Right ventricle myocardium inferior (tissue), 1 donor: ENCODE measurements at regions not wholly inside any gene's neighbourhood (a gene's known extent, or its start where the extent isn't known, plus 50 kb on each side); places are given as distances from the start of the nearest gene placed in this dataset.

ENCODE experiments used
- ATAC-seq: fragments of 200-7000 bp; cut with Tn5 transposase; one replicate; pipeline ENCODE4 v1.9.1; 2020; ENCODE audit warnings: mild to moderate bottlenecking, moderate library complexity
- DNase-seq: peaks from one replicate; pipeline ENCODE4 v3.0.0; 2021; ENCODE audit errors: missing footprints
- intact Hi-C: fragments of 100-400 bp; cut with DNase I; formaldehyde crosslinking; loops from one replicate; pipeline ENCODE4 v1.11.0; 2022
- donor health status: DM: no; HTN: yes; CAD: no; lungs with severe emphysema.

DNA sequence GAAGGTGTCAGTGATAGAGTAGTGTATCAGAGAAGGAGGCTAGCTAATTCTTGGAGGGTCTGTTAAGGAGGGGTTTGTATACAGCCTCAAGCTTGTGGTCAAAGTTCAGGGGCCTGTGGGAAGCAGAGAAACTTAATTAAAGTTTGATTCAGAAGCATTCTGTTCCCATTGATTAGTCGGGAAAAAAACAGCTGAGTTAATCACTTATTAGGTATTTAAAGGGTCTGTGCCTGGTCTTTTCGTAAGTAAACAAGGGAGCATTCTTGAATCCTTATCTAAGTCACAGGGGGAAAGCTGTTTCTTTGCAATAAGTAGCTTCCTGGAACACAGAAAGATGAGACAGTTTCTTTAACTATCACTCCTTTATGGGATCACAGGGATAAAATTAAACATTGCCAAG lies 492.1 kb downstream of the PCDH10 start:
- DNase-seq (no peak), ATAC-seq (no peak)
- intact Hi-C loops: no loop called here

DNA sequence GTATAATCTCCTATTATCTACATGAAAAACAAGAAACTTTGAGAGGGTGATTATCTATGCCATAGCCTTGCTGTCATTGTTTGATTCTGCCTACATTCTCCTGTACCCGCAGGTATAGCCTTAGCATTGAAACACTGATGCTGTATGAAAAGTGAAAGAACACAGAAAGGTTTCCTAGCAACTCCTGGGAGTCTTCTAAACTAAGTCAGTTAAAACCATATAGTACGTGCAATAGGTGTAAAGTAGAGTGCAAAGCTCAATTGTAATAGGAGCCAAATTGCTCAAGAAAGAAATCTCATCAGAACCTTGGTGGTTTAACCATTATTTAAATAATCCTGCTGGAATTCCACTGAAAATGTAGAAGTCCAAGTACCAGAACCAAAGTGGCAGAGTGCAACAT lies 489.7 kb downstream of the PCDH10 start:
- no peak for ATAC-seq
- intact Hi-C loops: no loop called here
- no peak for DNase-seq

DNA sequence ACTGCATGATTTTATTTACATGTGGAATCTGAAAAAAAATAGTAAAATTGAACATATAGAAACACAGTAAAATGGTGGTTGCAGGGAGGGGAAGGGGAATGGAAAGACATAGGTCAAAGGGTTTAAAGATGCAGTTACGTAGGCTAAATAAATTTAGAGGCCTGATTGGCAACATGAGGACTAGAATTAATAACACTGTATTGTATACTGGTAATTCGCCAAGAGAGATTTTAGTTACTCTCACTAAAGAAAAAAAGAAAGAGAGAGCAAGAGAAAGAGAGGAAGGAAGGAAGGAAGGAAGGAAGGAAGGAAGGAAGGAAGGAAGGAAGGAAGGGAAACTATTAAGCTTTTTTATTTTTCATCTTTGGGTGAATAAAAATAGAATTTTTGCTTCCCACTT lies 488.1 kb downstream of the PCDH10 start:
- DNase-seq (no peak), ATAC-seq (no peak)
- intact Hi-C loops: no loop called here

DNA sequence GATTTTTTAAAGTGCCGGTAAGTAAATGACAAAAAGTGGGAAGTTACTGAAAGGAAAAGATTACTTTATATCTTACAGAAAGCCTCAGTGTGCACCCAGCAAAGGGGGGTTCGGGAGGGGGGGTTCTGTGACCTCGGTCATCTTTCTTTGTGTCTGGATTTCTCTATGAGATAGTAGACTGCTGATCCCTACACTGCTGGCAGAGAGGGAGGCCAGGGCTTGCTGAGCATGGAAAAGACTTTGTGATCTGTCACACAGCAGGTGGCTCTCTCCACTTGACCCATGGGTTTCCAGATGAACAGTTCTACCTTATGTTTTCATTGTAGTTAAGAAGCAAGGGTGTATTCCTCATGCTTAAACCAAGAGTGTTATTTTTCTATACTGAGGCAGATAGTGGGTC lies 475.6 kb downstream of the PCDH10 start:
- no peak for DNase-seq
- intact Hi-C loops: no loop called here
- no peak for ATAC-seq

DNA sequence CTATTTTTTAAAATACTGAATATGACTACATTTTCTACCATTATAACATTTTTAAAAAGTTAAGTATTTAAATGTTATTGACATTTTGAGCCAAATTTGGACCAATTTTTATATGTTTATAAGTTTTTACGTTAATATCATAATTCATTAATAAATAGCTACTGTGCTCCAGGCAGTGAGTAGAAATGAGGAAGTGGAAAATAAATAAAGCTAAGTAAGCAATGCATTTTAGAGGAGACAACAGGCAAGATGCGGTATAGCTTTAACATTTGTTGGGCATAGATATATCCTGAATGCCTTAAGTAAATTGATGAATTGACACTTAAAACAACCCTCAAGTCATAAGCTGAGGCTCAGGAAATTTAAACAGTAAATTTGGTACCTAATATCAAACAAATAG lies 474.8 kb downstream of the PCDH10 start:
- DNase-seq (no peak), ATAC-seq (no peak)
- intact Hi-C loops: no loop called here

DNA sequence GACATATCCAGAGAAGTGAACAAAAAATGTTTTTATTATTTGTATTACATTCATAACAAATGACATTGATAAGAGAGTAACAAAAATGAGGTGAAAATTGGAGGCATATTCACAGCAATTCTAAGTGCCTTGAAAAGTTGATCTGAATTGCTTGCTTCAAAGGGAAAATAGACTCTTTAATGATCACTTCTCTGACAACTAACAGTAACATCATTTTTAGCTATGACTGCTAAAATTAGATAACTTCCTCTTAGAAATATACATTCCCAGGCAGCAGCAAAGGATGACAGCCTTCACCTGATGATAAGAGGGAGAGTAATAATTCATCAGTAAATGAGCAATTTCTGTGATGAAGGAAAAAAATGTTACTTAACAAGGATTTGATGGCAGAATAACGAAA lies 472.5 kb downstream of the PCDH10 start:
- no peak for DNase-seq
- intact Hi-C loops: no loop called here
- ATAC-seq: no peak

DNA sequence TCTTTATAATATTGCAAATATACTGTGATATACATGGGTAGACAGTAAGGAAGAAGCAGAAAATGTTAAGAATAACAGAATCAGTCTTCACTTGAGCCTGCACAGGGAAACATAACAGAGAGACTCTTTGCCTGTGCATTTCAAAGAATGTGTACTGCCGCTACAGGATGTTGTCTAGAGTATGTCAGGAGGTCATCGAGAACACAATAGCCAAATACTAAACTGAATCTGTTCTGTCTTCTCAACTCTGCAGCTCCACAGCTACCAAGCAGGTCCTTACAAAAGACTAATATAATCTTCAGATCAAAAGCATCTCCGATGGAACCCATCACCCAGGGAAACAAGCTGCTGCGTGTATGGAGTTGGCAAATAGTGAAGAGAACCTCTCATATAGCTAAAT lies 471.5 kb downstream of the PCDH10 start:
- no peak for DNase-seq
- no peak for ATAC-seq
- intact Hi-C loops: no loop called here

DNA sequence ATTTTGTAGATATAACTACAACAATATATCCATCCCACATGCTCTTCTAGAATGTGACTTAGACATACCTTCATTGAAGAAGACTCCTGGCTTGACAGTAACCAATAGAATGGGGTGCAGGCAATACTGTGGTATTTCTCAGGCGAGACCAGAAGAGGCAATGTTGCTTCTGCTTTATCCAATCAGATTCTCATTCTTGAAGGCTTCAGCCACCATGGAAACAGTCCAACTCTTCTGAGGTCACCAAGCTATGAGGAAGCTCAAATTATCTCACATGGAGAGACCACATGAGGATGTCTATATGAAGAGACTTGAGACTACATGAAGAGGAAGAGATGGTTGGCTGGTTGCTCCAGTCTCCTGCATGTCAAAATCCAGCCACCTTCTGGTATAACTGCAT lies 469.9 kb downstream of the PCDH10 start:
- intact Hi-C loops: no loop called here
- no peak for ATAC-seq

DNA sequence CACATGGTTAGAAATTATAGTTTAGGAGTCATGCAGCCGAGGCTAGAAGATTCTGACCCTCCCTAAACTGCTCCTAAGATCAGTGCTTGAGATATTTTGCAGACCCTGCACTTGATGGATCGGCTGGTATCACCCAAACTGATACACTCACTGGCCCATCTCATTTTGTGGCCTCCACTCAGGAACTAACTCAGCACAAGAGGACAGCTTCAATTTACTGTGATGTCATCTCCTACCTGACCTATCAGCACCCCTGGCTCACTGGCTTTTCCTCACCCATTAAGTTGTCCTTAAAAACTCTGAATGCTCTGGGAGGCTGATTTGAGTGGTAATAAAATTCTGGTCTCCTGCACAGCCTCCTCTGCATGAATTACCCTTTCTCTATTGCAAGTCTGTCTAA lies 450.9 kb downstream of the PCDH10 start:
- ATAC-seq (no peak), DNase-seq (no peak)
- intact Hi-C loops: no loop called here

More for the DNA sequence above, 469.9 kb downstream of the PCDH10 start:
- DNase-seq: no peak

DNA sequence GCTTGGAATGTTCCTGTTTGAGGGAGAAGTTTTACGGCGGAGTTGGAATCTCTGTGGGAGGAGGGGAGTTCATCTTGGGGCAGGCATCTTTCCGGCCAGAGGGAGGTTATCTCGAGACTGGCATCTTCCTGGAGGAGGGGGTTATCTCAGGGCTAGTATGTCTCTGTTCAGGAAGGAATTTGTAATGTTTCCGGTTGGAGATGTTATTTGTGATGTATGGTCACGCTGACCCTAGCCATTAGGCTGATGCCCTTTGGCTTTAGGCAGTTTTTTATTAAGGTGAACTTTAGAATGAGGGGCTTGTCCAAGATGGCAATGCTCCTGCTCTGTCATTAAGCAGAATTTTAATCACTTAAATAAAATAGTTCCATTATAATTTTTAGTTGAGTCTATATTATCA lies 449.7 kb downstream of the PCDH10 start:
- intact Hi-C loops: no loop called here
- no peak for DNase-seq
- ATAC-seq: no peak

DNA sequence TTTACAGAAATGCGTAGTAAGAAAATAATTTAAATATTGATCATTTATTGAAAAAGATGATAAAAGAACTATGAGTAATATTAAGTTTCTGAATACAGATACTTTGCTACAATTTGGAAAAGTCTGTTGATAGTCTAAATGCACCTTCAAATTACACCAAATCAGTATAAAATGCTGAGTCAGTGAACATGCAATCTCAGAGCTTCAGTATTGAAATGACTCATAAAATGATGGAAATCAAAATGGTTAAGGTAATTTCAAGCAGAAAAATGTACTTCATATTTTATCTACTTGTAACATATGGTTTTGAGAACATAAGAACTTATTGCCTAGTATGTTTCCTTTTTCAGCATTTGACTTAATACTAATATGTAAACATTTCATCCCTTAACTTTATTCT lies 448.2 kb downstream of the PCDH10 start:
- intact Hi-C loops: no loop called here
- no peak for DNase-seq
- ATAC-seq: no peak

DNA sequence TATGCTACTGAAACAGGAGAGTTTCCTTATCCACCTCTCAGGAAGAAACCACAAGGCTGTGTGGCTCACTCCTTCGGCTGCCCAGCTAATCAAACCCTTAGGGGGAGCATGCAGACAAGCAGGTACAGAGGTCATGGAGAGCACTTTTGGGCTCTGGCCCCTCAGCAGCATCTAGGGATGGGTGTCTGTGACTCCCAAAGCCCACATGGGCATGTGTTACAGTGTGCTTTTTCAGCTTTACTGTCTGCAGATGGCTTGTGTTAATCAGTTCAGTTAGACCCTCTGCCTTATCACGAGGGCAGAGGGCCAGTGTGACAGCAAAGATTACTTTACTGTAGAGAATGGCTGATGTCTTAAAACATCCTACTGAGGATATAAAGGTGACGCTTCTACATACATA lies 447.4 kb downstream of the PCDH10 start:
- intact Hi-C loops: no loop called here
- ATAC-seq (no peak), DNase-seq (peak; percentile 22)

DNA sequence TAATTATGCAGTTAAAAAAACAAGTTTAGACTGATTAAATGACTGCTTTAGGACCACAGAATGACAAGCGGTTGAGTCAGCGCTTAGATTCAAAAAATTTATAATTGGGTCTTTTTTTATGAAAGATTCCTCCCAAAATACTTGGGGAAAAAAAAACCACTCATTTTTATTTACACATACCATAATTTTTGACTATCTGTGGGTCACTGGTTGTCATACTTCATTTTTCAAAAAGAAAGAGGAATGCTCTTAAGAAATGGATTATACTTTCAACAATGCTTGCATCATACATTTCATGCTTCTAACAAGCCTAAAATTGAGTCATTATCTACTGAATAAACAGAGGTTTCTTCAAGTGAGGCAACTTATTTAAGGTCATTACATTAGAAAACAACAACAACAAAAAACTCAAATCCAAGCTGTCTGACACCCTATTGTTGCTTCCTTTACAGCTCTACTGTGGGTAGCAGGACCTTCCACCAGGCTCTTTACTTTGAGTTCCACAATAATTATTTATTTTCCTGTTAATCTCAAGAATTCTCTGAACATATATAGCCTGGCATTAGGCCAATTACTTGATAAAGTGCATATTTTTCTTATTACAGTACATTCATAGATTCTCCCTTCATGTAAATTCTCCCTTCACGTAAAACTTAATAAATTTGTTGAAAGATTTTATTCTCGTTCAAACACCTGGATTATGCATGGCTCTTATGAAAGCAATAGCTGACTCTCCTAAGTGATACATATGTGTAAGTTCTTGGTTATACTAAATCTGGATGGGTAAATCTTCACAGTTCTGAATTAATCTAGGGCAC lies 445.5 kb downstream of the PCDH10 start:
- intact Hi-C loops: no loop called here
- ATAC-seq (no peak), DNase-seq (no peak)

DNA sequence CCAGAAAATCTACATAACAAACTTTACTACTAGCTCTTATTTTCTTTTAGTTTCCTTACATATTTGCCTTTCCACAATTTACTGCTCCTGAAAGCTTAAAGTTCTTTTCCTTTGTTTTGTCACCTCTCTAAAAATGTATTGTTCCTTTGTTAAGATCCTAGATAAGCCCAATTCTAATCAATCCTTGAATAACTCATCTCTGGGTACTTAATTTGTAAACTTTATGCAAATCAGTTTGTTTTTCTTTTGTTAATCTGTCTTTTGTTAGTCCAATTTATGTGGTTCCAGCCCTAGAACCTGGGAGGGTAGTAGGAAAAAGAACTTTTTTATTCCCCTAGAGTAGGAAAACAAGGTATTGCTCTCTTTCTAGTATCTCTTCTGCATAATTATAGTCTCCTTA lies 444.7 kb downstream of the PCDH10 start:
- ATAC-seq (no peak), DNase-seq (no peak)
- intact Hi-C loops: no loop called here

DNA sequence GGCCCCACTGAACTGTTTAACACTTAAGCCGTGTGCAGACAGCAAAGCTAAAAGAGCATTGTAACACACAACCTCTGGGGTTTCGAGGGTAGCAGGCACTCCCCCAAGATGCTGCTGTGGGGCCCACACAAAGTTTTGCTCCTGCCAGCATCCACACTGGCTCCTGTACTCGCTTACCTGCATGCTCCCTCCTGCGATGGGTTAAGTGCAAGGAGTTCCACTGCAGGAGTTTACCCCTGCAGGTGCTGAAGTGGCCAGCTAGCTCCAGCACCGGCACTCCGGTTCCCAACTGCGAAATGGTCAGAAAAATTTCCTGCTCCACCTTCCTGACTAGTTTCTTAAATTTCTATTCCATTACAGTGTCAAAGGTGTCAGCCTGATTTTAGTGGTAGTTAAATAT lies 443.5 kb downstream of the PCDH10 start:
- DNase-seq: no peak
- ATAC-seq: no peak
- intact Hi-C loops: no loop called here

DNA sequence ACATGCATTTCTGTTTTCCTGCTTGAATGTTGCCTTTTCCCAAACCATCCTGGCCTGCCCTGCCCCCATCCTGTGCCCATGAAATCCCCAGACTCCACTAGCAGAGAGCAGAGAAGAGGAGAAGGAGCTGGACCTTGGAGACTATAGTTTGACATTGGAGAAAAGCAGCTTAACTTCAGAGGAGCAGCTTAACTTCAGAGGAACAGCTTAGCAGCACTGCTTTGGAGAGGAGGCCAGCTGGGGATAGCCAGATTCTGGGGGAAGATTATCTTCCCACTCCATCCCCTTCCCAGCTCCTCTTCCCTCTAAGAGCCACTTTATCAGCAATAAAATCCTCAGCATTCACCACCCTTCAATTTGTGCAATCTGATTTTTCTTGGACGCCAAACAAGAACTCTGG lies 443.0 kb downstream of the PCDH10 start:
- ATAC-seq: no peak
- intact Hi-C loops: no loop called here
- DNase-seq: no peak

DNA sequence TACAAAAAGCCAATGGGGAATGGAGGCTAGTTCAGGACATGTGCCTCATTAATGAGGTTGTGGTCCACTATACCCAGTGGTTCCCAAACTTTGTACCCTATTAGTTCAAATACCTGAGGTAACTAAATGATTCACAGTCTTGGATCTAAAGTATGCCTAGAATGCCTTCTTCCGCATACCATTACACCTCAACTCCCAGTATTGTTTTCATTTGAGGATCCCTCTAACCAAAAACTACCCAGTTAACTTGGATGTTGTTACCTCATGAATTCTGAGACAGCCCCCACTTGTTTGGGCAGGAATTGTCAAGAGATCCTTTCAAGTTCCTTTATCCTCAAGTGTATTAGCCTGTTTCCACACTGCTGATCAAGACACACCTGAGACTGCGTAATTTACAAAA lies 439.2 kb downstream of the PCDH10 start:
- no peak for DNase-seq
- intact Hi-C loops: no loop called here
- no peak for ATAC-seq

DNA sequence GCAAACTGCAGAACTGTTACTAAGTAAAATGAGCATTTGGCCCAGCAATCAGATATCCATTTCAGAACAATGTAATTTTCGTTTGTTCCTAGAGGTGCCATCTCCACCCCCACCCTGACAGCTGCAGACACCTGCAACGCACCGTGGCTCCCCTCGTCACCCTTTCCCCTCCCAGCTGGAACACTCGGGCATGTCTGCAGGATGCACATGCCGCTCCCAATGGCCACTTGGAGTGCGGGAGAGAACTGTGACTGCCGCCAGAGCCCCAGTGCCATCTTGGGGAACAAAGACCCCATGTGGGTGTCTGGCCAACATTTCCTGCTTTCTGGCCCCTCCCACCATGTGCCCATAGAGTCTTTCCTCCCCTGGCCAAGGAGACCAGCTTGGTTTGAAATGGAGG lies 436.2 kb downstream of the PCDH10 start:
- no peak for ATAC-seq
- intact Hi-C loops: no loop called here
- DNase-seq: peak; percentile 14

DNA sequence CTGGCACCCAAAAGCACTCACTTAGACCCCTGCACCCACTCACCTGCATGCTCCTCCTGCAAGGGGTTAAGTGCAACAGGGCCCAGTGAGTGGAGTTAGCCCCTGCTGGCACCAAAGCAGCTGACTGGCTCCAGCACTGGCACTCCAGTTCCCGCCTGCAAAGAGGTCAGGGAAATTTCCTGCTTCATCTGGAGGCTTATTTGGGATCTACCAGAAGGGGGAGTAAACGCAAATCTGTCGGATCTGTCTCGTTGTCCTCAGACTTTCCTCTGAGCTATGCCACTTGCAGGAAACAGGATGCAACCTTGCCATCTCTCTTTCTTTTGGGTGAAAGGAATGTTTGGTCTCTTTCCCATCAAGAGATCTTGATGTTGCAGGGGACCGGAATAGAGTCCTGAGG lies 435.6 kb downstream of the PCDH10 start:
- intact Hi-C loops: no loop called here
- ATAC-seq (no peak), DNase-seq (no peak)

DNA sequence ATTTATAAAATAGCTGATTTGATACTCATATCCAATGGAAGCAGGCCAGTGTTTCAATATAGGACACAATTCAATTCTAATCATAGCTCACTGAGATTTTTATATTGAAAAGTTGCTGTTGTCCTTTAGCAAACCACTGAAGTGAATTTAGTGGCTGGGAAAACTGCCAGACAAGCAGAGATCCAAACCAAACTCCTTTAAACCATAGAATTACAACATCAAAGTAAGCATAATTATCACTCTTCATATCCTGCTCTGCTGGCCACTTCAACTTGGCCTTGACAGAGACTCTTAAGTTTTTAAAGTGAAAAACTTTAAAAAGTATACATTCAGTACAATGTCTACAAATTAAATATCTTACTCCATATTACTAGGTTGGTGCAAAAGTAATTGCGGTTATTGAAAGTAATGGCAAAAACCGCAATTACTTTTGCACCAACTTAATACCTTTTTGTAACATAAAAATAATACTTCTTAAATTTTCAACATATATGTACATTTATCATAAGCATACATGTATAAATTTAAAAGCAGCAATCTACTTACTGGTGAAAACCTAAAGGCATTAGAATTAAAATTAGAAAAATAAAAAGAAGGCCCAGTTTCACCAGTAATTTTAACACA lies 433.0 kb downstream of the PCDH10 start:
- no peak for ATAC-seq

DNA sequence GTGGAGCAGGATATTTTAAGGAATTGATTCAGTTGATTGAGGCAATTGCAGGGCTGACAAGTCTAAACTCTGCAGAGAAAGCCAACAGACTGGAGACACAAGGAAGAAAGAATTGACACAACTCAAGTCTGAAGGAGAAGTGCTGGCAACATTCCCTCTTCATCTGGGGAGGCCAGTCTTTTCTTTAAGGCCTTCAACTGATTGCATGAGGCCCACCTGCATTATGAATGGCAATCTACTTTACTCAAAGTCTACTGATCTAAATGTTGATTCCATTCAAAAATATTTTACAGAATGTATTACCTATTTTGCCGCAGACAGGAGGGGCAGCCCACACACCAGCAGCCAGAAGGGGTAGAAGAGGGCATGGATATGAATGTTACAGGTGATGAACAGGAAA lies 425.2 kb downstream of the PCDH10 start:
- intact Hi-C loops: no loop called here
- DNase-seq (no peak), ATAC-seq (no peak)

More for the DNA sequence above, 433.0 kb downstream of the PCDH10 start:
- no peak for DNase-seq
- intact Hi-C loops: no loop called here
